Astrocyte (in vitro differentiated cells and primary cell): ENCODE measurements at regions not wholly inside any gene's neighbourhood (a gene's known extent, or its start where the extent isn't known, plus 50 kb on each side); places are given as distances from the start of the nearest gene placed in this dataset.

ENCODE experiments used
- DNase-seq: peaks from one replicate; pipeline ENCODE4 v3.0.0-alpha.2; 2010; ENCODE audit warnings: low read depth
- FAIRE-seq: peaks from 2 replicates; lab custom pipeline; 2011; peaks lifted over from hg19 to GRCh38; lab: Jason Lieb, UNC
- H2AFZ ChIP-seq: 2 replicates; pipeline ENCODE4 v1.6.0; 2012; ENCODE audit warnings: low read depth, low read length, inconsistent platforms
- H3K27ac ChIP-seq: 2 replicates; pipeline ENCODE4 v1.5.1; 2011; ENCODE audit warnings: low read depth, low read length, inconsistent platforms
- H3K27me3 ChIP-seq: 2 replicates; pipeline ENCODE4 v1.6.0; 2011; ENCODE audit warnings: low read length, inconsistent platforms; ENCODE audit not compliant: insufficient read depth
- H3K36me3 ChIP-seq: 2 replicates; pipeline ENCODE4 v1.5.1; 2011; ENCODE audit warnings: low read length, inconsistent platforms; ENCODE audit not compliant: insufficient read depth
- H3K4me1 ChIP-seq: 2 replicates; pipeline ENCODE4 v1.5.1; 2011; ENCODE audit warnings: low read length, inconsistent platforms; ENCODE audit not compliant: insufficient read depth
- H3K4me2 ChIP-seq: 2 replicates; pipeline ENCODE4 v1.6.0; 2012; ENCODE audit warnings: low read length, inconsistent platforms
- H3K4me3 ChIP-seq: 2 replicates; pipeline ENCODE4 v1.5.1; 2011; ENCODE audit warnings: low read depth, mild to moderate bottlenecking, low read length, inconsistent platforms; ENCODE audit not compliant: insufficient read depth
- H3K79me2 ChIP-seq: 2 replicates; pipeline ENCODE4 v1.6.0; 2012; ENCODE audit warnings: mild to moderate bottlenecking, low read length, inconsistent platforms; ENCODE audit not compliant: insufficient read depth
- H3K9ac ChIP-seq: 2 replicates; pipeline ENCODE4 v1.6.0; 2012; ENCODE audit warnings: mild to moderate bottlenecking, low read length, inconsistent platforms
- H3K9me3 ChIP-seq: 2 replicates; pipeline ENCODE4 v1.5.1; 2012; ENCODE audit warnings: low read depth, mild to moderate bottlenecking, low read length, inconsistent platforms; ENCODE audit not compliant: insufficient read depth
- H4K20me1 ChIP-seq: 2 replicates; pipeline ENCODE4 v1.6.0; 2012; ENCODE audit warnings: low read length, inconsistent platforms; ENCODE audit not compliant: insufficient read depth
- H3K27ac Mint-ChIP-seq: one replicate; pipeline ENCODE4 v1.8.0; 2021; ENCODE audit warnings: mild to moderate bottlenecking, mixed read lengths; ENCODE audit not compliant: unreplicated experiment
- H3K27me3 Mint-ChIP-seq: one replicate; pipeline ENCODE4 v1.8.0; 2021; ENCODE audit warnings: low read depth, mixed read lengths; ENCODE audit not compliant: unreplicated experiment
- H3K36me3 Mint-ChIP-seq: one replicate; pipeline ENCODE4 v1.8.0; 2021; ENCODE audit warnings: low read depth, mixed read lengths; ENCODE audit not compliant: unreplicated experiment
- H3K4me1 Mint-ChIP-seq: one replicate; pipeline ENCODE4 v1.8.0; 2021; ENCODE audit warnings: low read depth, mixed read lengths; ENCODE audit not compliant: unreplicated experiment
- H3K4me3 Mint-ChIP-seq: one replicate; pipeline ENCODE4 v1.8.0; 2021; ENCODE audit warnings: mild to moderate bottlenecking, moderate library complexity, mixed read lengths; ENCODE audit not compliant: unreplicated experiment
- H3K9me3 Mint-ChIP-seq: one replicate; pipeline ENCODE4 v1.8.0; 2021; ENCODE audit warnings: mild to moderate bottlenecking, mixed read lengths; ENCODE audit not compliant: unreplicated experiment
- EZH2 ChIP-seq: IDR thresholded peaks from 2 replicates; pipeline ENCODE4 v1.6.1; 2012; ENCODE audit warnings: mild to moderate bottlenecking, low read length, inconsistent platforms; ENCODE audit not compliant: insufficient read depth
- TF ChIP-seq, protein P1 (sequence below): IDR thresholded peaks from 2 replicates; pipeline ENCODE4 v1.5.1; 2011; ENCODE audit warnings: low read depth, mild to moderate bottlenecking, inconsistent platforms, low read length, moderate library complexity; ENCODE audit not compliant: insufficient read depth

- DNase-seq (no peak), FAIRE-seq (no peak)
- H3K27me3 Mint-ChIP-seq = no peaks in the 10 kb centered on the region
- Histone ChIP-seq H3K4me3 (no peak overlapping the region), H3K4me1 (peaks cover 14% of the 10 kb centered on the region), H2AFZ (no peak overlapping the region), H3K9ac (no peak overlapping the region), H3K9me3 (no peaks in the 10 kb centered on the region), H3K27me3 (no peaks in the 10 kb centered on the region), H3K79me2 (no peaks in the 10 kb centered on the region), H4K20me1 (no peaks in the 10 kb centered on the region), H3K27ac (no peak overlapping the region), H3K4me2 (no peak overlapping the region), H3K36me3 (no peaks in the 10 kb centered on the region)
- no peak overlapping the region for H3K27ac Mint-ChIP-seq
- no peak overlapping the region for H3K4me3 Mint-ChIP-seq
- H3K9me3 Mint-ChIP-seq = peaks cover 1% of the 10 kb centered on the region
- peaks cover 20% of the 10 kb centered on the region for H3K4me1 Mint-ChIP-seq
- TF ChIP-seq, protein P1, sequence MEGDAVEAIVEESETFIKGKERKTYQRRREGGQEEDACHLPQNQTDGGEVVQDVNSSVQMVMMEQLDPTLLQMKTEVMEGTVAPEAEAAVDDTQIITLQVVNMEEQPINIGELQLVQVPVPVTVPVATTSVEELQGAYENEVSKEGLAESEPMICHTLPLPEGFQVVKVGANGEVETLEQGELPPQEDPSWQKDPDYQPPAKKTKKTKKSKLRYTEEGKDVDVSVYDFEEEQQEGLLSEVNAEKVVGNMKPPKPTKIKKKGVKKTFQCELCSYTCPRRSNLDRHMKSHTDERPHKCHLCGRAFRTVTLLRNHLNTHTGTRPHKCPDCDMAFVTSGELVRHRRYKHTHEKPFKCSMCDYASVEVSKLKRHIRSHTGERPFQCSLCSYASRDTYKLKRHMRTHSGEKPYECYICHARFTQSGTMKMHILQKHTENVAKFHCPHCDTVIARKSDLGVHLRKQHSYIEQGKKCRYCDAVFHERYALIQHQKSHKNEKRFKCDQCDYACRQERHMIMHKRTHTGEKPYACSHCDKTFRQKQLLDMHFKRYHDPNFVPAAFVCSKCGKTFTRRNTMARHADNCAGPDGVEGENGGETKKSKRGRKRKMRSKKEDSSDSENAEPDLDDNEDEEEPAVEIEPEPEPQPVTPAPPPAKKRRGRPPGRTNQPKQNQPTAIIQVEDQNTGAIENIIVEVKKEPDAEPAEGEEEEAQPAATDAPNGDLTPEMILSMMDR = no peak
- TF ChIP-seq EZH2 = no peak
- H3K36me3 Mint-ChIP-seq = no peaks in the 10 kb centered on the region
These were observed 99.2 kb upstream of the WASF3 start for GRCh38 chr13:26458196-26458749.

DNA sequence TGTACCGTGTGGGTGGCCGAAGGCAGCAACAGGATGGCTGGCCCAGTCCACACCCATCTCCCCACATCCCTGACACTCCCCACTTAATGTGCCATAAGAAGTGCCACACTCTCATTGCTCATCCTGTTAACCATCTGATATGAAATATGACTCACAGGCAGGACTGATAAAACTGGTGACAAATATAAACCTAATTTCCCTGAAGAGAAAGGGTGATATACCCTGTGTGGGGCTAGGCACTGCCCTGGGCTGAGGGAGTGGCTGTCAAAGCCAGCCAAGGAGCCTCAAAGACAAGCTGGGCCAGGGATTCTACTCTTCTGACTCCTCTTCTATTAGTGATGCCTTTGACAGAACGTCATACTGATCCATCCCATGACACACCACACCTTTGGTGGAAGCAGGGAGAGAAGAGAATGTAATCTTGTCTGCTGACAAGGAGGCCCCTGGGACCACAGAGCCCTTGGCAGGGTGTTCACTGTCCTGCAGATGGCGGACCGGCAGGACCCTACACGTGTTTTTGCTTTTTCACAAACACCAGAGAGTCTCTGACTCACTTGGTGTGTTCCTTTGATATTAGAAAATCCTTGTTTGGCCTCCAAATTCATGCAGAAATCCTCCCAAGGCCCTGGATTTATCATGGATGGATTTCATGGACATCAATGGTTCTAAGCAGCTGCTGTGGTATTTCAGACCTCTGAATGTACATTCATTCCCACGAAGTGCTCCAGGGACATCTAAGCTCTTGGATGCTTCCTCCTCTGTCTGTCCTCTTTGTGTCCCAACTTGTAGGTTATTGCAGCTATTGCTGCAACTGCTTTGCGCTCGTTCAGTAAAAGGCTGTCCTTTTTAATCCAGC, 98.0 kb upstream of the WASF3 start:
- Histone ChIP-seq H3K27me3 (no peaks in the 10 kb centered on the region), H3K9me3 (no peaks in the 10 kb centered on the region), H3K9ac (peak overlapping the region; percentile 5), H3K27ac (peak overlapping the region; percentile 61), H3K79me2 (no peaks in the 10 kb centered on the region), H2AFZ (no peak overlapping the region), H3K36me3 (no peaks in the 10 kb centered on the region), H4K20me1 (no peaks in the 10 kb centered on the region), H3K4me2 (no peak overlapping the region), H3K4me3 (no peak overlapping the region), H3K4me1 (peaks cover 14% of the 10 kb centered on the region)
- no peak for TF ChIP-seq EZH2
- TF ChIP-seq, protein P1 = no peak
- Mint-ChIP-seq H3K4me1 (peaks cover 12% of the 10 kb centered on the region), H3K9me3 (peaks cover 2% of the 10 kb centered on the region), H3K36me3 (peaks cover 2% of the 10 kb centered on the region), H3K4me3 (no peak overlapping the region), H3K27me3 (peaks cover 2% of the 10 kb centered on the region), H3K27ac (no peak overlapping the region)
- FAIRE-seq (no peak), DNase-seq (no peak)

GRCh38 chr13:26460648-26461047, 96.8 kb upstream of the WASF3 start:
- Histone ChIP-seq H3K9ac (peak overlapping the region; percentile 24), H3K4me2 (peak overlapping the region; percentile 45), H2AFZ (no peak overlapping the region), H3K79me2 (no peaks in the 10 kb centered on the region), H3K36me3 (no peaks in the 10 kb centered on the region), H3K9me3 (no peaks in the 10 kb centered on the region), H3K27me3 (no peaks in the 10 kb centered on the region), H4K20me1 (no peaks in the 10 kb centered on the region), H3K27ac (peak overlapping the region; percentile 66), H3K4me3 (no peak overlapping the region), H3K4me1 (peaks cover 19% of the 10 kb centered on the region)
- Mint-ChIP-seq H3K4me3 (no peak overlapping the region), H3K9me3 (peaks cover 2% of the 10 kb centered on the region), H3K27ac (no peak overlapping the region), H3K27me3 (peaks cover 5% of the 10 kb centered on the region), H3K36me3 (peaks cover 2% of the 10 kb centered on the region), H3K4me1 (peaks cover 15% of the 10 kb centered on the region)
- TF ChIP-seq EZH2 = no peak
- TF ChIP-seq, protein P1 = no peak
- DNase-seq (no peak), FAIRE-seq (no peak)
